ENCODE measurements at regions not wholly inside any gene's neighbourhood (a gene's known extent, or its start where the extent isn't known, plus 50 kb on each side); places are given as distances from the start of the nearest gene placed in this dataset.

- Histone ChIP-seq H3K4me3 (no peak overlapping the region), H3K36me3 (no peaks in the 10 kb centered on the region), H3K9ac (ENCODE audit: low read depth in 2 of 2, low read length in 2 of 2) (no peak overlapping the region), H3K4me1 (no peaks in the 10 kb centered on the region), H3K27ac (no peak overlapping the region), H3K9me3 (no peaks in the 10 kb centered on the region), H3K27me3 (no peaks in the 10 kb centered on the region)
- intact Hi-C loops (cut with DNase I) = no loop called here
- TF ChIP-seq CTCF (IDR thresholded peaks at IDR 0.05) = no peak
- no peak for DNase-seq
Measured at GRCh38 chr7:47724335-47724982, 142.5 kb upstream of the TNS3 start.

GRCh38 chr7:47722126-47722525, 140.2 kb upstream of the TNS3 start:
- DNase-seq = no peak
- intact Hi-C loops (cut with DNase I) = no loop called here
- H3K27ac ChIP-seq = no peak overlapping the region
- no peaks in the 10 kb centered on the region for H3K4me1 ChIP-seq
- no peaks in the 10 kb centered on the region for H3K27me3 ChIP-seq
- H3K9ac ChIP-seq (ENCODE audit: low read depth in 2 of 2, low read length in 2 of 2) = no peak overlapping the region
- no peak overlapping the region for H3K4me3 ChIP-seq
- no peaks in the 10 kb centered on the region for H3K36me3 ChIP-seq
- no peak for TF ChIP-seq CTCF (IDR thresholded peaks at IDR 0.05)
- H3K9me3 ChIP-seq = no peaks in the 10 kb centered on the region

GRCh38 chr7:47721670-47722069, 139.8 kb upstream of the TNS3 start:
- Histone ChIP-seq H3K4me1 (no peaks in the 10 kb centered on the region), H3K27me3 (no peaks in the 10 kb centered on the region), H3K36me3 (no peaks in the 10 kb centered on the region), H3K9ac (ENCODE audit: low read depth in 2 of 2, low read length in 2 of 2) (no peak overlapping the region), H3K27ac (no peak overlapping the region), H3K4me3 (no peak overlapping the region), H3K9me3 (no peaks in the 10 kb centered on the region)
- intact Hi-C loops (cut with DNase I) = no loop called here
- TF ChIP-seq CTCF (IDR thresholded peaks at IDR 0.05) = no peak
- DNase-seq = no peak

- intact Hi-C loops (cut with DNase I) = no loop called here
- TF ChIP-seq CTCF (IDR thresholded peaks at IDR 0.05) = no peak
- no peak overlapping the region for H3K27ac ChIP-seq
Measured at GRCh38 chr7:47720907-47721244, 139.0 kb upstream of the TNS3 start.

GRCh38 chr7:47720141-47720906, 138.4 kb upstream of the TNS3 start:
- Histone ChIP-seq H3K9ac (ENCODE audit: low read depth in 2 of 2, low read length in 2 of 2) (no peak overlapping the region), H3K36me3 (no peaks in the 10 kb centered on the region), H3K4me3 (no peak overlapping the region), H3K9me3 (no peaks in the 10 kb centered on the region), H3K27me3 (no peaks in the 10 kb centered on the region), H3K4me1 (no peaks in the 10 kb centered on the region), H3K27ac (no peak overlapping the region)
- intact Hi-C loops (cut with DNase I) = no loop called here
- no peak for TF ChIP-seq CTCF (IDR thresholded peaks at IDR 0.05)
- no peak for DNase-seq

More at GRCh38 chr7:47720907-47721244, 139.0 kb upstream of the TNS3 start:
- Histone ChIP-seq H3K4me1 (no peaks in the 10 kb centered on the region), H3K4me3 (no peak overlapping the region), H3K9me3 (no peaks in the 10 kb centered on the region), H3K36me3 (no peaks in the 10 kb centered on the region), H3K27me3 (no peaks in the 10 kb centered on the region), H3K9ac (ENCODE audit: low read depth in 2 of 2, low read length in 2 of 2) (no peak overlapping the region)
- no peak for DNase-seq

Data from colonic mucosa (tissue), 4 donors.